Mucosa of rectum (tissue), 2 donors: ENCODE measurements at regions not wholly inside any gene's neighbourhood (a gene's known extent, or its start where the extent isn't known, plus 50 kb on each side); places are given as distances from the start of the nearest gene placed in this dataset.
"Not testable (repeated sequence)": the region's sequence is repeated elsewhere in the genome, so short reads cannot be mapped to it uniquely, and the experiment has no call there.

Experiments used
- H3K27ac ChIP-seq, 2 donors: one replicate each; pipeline ENCODE4 v1.7.0; 2013; ENCODE audit warnings: inconsistent platforms in 2 of 2, low read depth in 2 of 2, low read length in 2 of 2
- H3K27me3 ChIP-seq, 2 donors: one replicate each; pipeline ENCODE4 v1.7.0; 2013; ENCODE audit warnings: low read length in 2 of 2; ENCODE audit not compliant: control insufficient read depth in 2 of 2, insufficient read depth in 2 of 2
- H3K36me3 ChIP-seq, 2 donors: one replicate each; pipeline ENCODE4 v1.7.0; 2013; ENCODE audit warnings: low read length in 2 of 2; ENCODE audit not compliant: control insufficient read depth in 2 of 2, insufficient read depth in 2 of 2
- H3K4me1 ChIP-seq, 2 donors: one replicate each; pipeline ENCODE4 v1.7.0; 2013; ENCODE audit warnings: low read length in 2 of 2, mild to moderate bottlenecking in 1 of 2; ENCODE audit not compliant: control insufficient read depth in 2 of 2, insufficient read depth in 2 of 2
- H3K4me3 ChIP-seq, 2 donors: one replicate each; pipeline ENCODE4 v1.7.0; 2013; ENCODE audit warnings: low read length in 2 of 2
- H3K9ac ChIP-seq, 2 donors: one replicate each; pipeline ENCODE4 v1.7.0; 2013; ENCODE audit warnings: low read length in 2 of 2, low read depth in 1 of 2, mild to moderate bottlenecking in 1 of 2
- H3K9me3 ChIP-seq, 2 donors: one replicate each; pipeline ENCODE4 v1.7.0; 2013; ENCODE audit warnings: low read length in 2 of 2; ENCODE audit not compliant: control insufficient read depth in 2 of 2
- donor health status: healthy.
- donor health status: Normal muscosa, but diverticular disease.

- Histone ChIP-seq H3K9me3 (no peaks in the 10 kb centered on the region), H3K4me1 (no peaks in the 10 kb centered on the region), H3K27ac (no peak overlapping the region), H3K4me3 (no peak overlapping the region), H3K27me3 (no peaks in the 10 kb centered on the region), H3K36me3 (no peaks in the 10 kb centered on the region), H3K9ac (no peak overlapping the region)
Observed at GRCh38 chr2:194494401-194494800, 1162.6 kb upstream of the SLC39A10 start.

DNA sequence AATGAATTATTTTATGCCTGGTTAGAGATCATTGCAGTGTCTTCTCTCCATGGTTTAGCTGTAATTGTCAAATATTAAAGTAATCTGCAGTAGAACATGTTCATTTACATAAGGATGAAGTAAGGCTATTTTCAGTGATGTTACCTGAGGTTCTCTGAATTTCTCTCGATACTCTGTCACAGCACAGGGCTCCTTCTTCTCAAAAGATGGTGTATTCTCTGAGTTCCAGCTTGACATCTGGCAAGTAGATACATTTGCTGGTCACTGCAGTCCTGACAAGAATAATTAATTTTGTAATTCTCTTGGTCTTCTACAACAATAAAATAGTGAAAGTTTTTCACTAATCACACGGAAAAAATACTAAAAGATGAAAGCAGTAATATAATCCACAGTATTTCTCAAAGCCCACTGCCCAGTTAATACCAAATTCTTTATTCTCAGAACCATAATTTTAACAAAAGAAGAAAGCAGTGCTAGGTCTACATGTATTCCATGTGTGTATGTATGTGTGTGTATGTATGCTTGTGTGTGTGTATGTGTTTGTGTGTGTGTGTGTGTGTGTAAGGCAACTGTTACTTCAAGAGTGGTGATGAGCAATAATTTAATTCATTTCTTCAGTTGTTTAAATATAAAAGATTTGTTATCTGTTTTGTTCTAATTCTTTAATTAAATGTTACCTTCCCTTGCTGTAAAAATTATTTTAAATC is 1165.5 kb upstream of the SLC39A10 start:
- no peaks in the 10 kb centered on the region for H3K9me3 ChIP-seq
- H3K27me3 ChIP-seq = no peaks in the 10 kb centered on the region
- H3K9ac ChIP-seq = no peak overlapping the region
- H3K4me3 ChIP-seq = no peak overlapping the region
- no peak overlapping the region for H3K27ac ChIP-seq
- H3K36me3 ChIP-seq = no peaks in the 10 kb centered on the region
- no peaks in the 10 kb centered on the region for H3K4me1 ChIP-seq

DNA sequence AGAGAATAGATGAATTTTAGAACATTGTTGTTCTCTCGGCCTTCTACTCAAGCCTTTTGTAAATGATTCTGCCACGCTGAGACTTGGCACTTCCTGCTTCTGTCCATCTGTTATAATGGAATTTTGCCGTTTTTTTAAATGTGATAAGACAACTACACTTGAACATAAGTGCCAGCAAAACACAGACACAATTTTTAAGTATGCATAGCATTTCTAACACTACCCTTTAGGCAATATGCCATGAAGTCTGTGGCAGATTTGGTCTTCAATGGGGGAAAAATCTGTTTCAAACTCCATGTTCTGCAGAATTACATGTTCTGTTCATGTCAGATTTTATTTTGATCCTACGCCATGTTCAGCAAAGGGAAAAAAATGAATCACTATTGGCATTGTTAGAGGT is 1170.7 kb upstream of the SLC39A10 start:
- no peak overlapping the region for H3K9ac ChIP-seq
- H3K36me3 ChIP-seq = no peaks in the 10 kb centered on the region
- no peaks in the 10 kb centered on the region for H3K27me3 ChIP-seq
- H3K27ac ChIP-seq = no peak overlapping the region
- no peaks in the 10 kb centered on the region for H3K4me1 ChIP-seq
- H3K4me3 ChIP-seq = no peak overlapping the region
- H3K9me3 ChIP-seq = no peaks in the 10 kb centered on the region

- no peak overlapping the region for H3K27ac ChIP-seq
- H3K9ac ChIP-seq = no peak overlapping the region
- H3K36me3 ChIP-seq = no peaks in the 10 kb centered on the region
- H3K9me3 ChIP-seq = no peaks in the 10 kb centered on the region
- H3K4me3 ChIP-seq = no peak overlapping the region
- H3K4me1 ChIP-seq = no peaks in the 10 kb centered on the region
- H3K27me3 ChIP-seq = no peaks in the 10 kb centered on the region
Observed at GRCh38 chr2:194483041-194483440, 1174.0 kb upstream of the SLC39A10 start.

DNA sequence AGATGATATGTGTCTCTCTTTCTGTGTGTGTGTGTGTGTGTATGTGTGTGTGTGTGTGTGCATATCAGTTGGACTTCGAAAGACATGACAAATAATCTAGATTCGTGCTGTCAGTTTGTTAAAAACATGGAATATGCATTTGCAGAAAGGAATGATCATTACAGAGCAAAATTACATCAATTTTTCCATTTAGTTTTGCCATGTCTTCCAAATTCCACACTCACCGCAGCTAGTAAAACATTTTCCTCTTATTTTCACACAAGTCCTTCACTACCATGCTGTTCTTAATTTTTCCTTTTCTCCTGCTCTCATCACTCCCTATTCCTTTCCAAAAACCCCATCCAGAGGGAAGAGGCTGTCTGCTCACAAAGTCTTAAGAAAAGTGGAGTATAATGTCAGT is 1191.4 kb upstream of the SLC39A10 start:
- Histone ChIP-seq H3K4me3 (no peak overlapping the region), H3K27me3 (no peaks in the 10 kb centered on the region), H3K4me1 (no peaks in the 10 kb centered on the region), H3K27ac (no peak overlapping the region), H3K9me3 (no peaks in the 10 kb centered on the region), H3K36me3 (no peaks in the 10 kb centered on the region), H3K9ac (no peak overlapping the region)

DNA sequence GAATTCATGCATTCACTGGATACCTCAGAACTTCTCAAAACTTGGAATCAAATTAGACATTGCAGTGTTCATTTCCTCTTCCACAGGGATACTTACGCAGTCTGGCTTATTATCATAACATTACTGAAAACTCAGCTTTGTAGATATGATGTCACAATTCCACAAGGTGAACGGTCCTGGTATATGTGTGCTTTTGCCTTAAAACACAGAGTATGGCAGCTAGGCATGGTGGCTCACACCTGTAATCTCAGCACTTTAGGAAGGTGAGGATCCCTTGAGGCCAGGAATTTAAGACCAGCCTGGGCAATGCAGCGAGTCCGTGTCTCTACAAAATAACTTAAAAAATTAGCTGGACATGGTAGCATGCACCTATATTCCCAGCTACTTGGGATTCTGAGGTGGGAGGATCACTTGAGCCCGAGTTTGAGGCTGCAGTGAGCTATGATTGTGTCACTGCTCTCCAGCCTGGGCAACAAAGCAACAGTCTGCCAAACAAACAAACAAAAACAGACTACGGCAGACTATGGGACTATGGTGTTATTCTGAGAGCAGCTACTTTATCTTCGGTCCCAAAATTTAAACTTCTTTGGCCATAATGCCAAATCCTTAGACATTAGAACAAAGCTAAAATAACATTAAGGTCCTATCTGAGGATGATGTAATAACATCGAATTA is 1191.9 kb upstream of the SLC39A10 start:
- Histone ChIP-seq H3K27me3 (no peaks in the 10 kb centered on the region), H3K36me3 (no peaks in the 10 kb centered on the region), H3K9ac (no peak overlapping the region), H3K27ac (no peak overlapping the region), H3K4me1 (no peaks in the 10 kb centered on the region), H3K9me3 (no peaks in the 10 kb centered on the region), H3K4me3 (no peak overlapping the region)

GRCh38 chr2:194462883-194463282 is 1194.1 kb upstream of the SLC39A10 start:
- not testable (repeated sequence) for H3K36me3 ChIP-seq, H3K27ac ChIP-seq, H3K9me3 ChIP-seq, H3K9ac ChIP-seq, H3K4me3 ChIP-seq, H3K4me1 ChIP-seq, H3K27me3 ChIP-seq

GRCh38 chr2:194455358-194455757 is 1201.7 kb upstream of the SLC39A10 start:
- no peaks in the 10 kb centered on the region for H3K4me1 ChIP-seq
- no peaks in the 10 kb centered on the region for H3K9me3 ChIP-seq

GRCh38 chr2:194452504-194452903 is 1204.5 kb upstream of the SLC39A10 start:
- Histone ChIP-seq H3K9ac (no peak overlapping the region), H3K36me3 (no peaks in the 10 kb centered on the region), H3K9me3 (no peaks in the 10 kb centered on the region), H3K4me3 (no peak overlapping the region), H3K4me1 (no peaks in the 10 kb centered on the region), H3K27ac (no peak overlapping the region), H3K27me3 (no peaks in the 10 kb centered on the region)

More at GRCh38 chr2:194455358-194455757, 1201.7 kb upstream of the SLC39A10 start:
- H3K36me3 ChIP-seq = no peaks in the 10 kb centered on the region
- no peaks in the 10 kb centered on the region for H3K27me3 ChIP-seq
- no peak overlapping the region for H3K9ac ChIP-seq
- no peak overlapping the region for H3K27ac ChIP-seq
- H3K4me3 ChIP-seq = no peak overlapping the region

- H3K27me3 ChIP-seq = no peaks in the 10 kb centered on the region
- H3K9me3 ChIP-seq = no peaks in the 10 kb centered on the region
- no peaks in the 10 kb centered on the region for H3K36me3 ChIP-seq
- H3K27ac ChIP-seq = no peak overlapping the region
- no peaks in the 10 kb centered on the region for H3K4me1 ChIP-seq
- H3K9ac ChIP-seq = no peak overlapping the region
- no peak overlapping the region for H3K4me3 ChIP-seq
Observed at GRCh38 chr2:194445226-194445625, 1211.8 kb upstream of the SLC39A10 start.
